ENCODE measurements at regions not wholly inside any gene's neighbourhood (a gene's known extent, or its start where the extent isn't known, plus 50 kb on each side); places are given as distances from the start of the nearest gene placed in this dataset.

- TF ChIP-seq, protein P1, sequence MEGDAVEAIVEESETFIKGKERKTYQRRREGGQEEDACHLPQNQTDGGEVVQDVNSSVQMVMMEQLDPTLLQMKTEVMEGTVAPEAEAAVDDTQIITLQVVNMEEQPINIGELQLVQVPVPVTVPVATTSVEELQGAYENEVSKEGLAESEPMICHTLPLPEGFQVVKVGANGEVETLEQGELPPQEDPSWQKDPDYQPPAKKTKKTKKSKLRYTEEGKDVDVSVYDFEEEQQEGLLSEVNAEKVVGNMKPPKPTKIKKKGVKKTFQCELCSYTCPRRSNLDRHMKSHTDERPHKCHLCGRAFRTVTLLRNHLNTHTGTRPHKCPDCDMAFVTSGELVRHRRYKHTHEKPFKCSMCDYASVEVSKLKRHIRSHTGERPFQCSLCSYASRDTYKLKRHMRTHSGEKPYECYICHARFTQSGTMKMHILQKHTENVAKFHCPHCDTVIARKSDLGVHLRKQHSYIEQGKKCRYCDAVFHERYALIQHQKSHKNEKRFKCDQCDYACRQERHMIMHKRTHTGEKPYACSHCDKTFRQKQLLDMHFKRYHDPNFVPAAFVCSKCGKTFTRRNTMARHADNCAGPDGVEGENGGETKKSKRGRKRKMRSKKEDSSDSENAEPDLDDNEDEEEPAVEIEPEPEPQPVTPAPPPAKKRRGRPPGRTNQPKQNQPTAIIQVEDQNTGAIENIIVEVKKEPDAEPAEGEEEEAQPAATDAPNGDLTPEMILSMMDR (conservative IDR thresholded peaks at IDR 0.05; ENCODE audit: low read length) = no peak
- TF ChIP-seq EZH2phosphoT487 (IDR thresholded peaks at IDR 0.05; ENCODE audit: borderline replicate concordance) = no peak
Measured at GRCh38 chr6:53717566-53717965, 52.0 kb upstream of the KLHL31 start.
